HL-60 (cell line): ENCODE measurements at regions not wholly inside any gene's neighbourhood (a gene's known extent, or its start where the extent isn't known, plus 50 kb on each side); places are given as distances from the start of the nearest gene placed in this dataset.

Experiments used
- DNase-seq, 2 experiments: peaks; one replicate each; pipeline ENCODE4 v3.0.0-alpha.2; 2010 to 2020; ENCODE audit warnings: low read depth in 1 of 2, low spot score in 1 of 2
- H3K27ac ChIP-seq: fragments of 250-450 bp; sonication (Bioruptor Pico); replicated peaks from 2 replicates; pipeline ENCODE4 v1.5.1; 2020; ENCODE audit warnings: mild to moderate bottlenecking, moderate library complexity
- H3K27me3 ChIP-seq: fragments of 250-450 bp; sonication (Bioruptor Pico); 2 replicates; pipeline ENCODE4 v1.5.1; 2021; ENCODE audit warnings: mild to moderate bottlenecking, moderate library complexity; ENCODE audit not compliant: insufficient read depth, poor library complexity, severe bottlenecking
- H3K4me3 ChIP-seq: replicated peaks from 2 replicates; pipeline ENCODE4 v1.5.1; 2011; ENCODE audit warnings: mild to moderate bottlenecking, control low read depth, low read length; ENCODE audit not compliant: insufficient read depth
- GABPA ChIP-seq: IDR thresholded peaks from 2 replicates; pipeline ENCODE4 v1.6.1; 2012; ENCODE audit warnings: low read depth
- POLR2AphosphoS5 ChIP-seq: IDR thresholded peaks from 2 replicates; pipeline ENCODE4 v1.6.1; 2012; ENCODE audit warnings: low read depth
- SPI1 ChIP-seq: IDR thresholded peaks from 2 replicates; pipeline ENCODE4 v1.6.1; 2012; ENCODE audit warnings: low read depth, mild to moderate bottlenecking, borderline replicate concordance
- TF ChIP-seq, protein P1 (sequence below): IDR thresholded peaks from one replicate; pipeline ENCODE4 v1.5.1; 2011; ENCODE audit warnings: low read length, control low read depth, inconsistent platforms; ENCODE audit not compliant: insufficient read depth
- TF ChIP-seq, protein P2 (sequence below): IDR thresholded peaks from 2 replicates; pipeline ENCODE4 v1.6.1; 2012; ENCODE audit warnings: low read depth; ENCODE audit not compliant: insufficient replicate concordance

DNA sequence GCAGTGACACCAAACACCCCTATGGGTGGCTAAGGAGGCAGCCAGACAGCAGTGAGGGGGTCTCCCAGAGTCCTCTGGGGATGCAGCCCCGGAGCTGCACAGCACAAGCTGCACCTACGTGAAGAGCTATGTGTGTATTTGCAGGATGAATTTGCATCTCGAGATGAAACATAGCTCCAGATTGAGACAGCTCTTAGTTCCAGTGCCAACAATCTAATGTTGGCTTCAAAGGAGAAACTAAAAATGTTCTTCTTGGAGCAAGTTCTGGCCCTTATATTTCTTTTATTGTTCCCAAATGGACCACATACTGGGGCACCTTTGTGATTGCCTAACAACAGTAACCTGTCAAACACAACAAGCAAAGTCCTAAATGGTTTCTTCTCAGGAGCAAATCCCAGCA is 233.9 kb downstream of the SLC4A3 start:
- no peaks in the 10 kb centered on the region for H3K27me3 ChIP-seq
- H3K27ac ChIP-seq: no peak overlapping the region
- no peak for DNase-seq
- H3K4me3 ChIP-seq: no peak overlapping the region
- no peak for TF ChIP-seq SPI1
- TF ChIP-seq, protein P1, sequence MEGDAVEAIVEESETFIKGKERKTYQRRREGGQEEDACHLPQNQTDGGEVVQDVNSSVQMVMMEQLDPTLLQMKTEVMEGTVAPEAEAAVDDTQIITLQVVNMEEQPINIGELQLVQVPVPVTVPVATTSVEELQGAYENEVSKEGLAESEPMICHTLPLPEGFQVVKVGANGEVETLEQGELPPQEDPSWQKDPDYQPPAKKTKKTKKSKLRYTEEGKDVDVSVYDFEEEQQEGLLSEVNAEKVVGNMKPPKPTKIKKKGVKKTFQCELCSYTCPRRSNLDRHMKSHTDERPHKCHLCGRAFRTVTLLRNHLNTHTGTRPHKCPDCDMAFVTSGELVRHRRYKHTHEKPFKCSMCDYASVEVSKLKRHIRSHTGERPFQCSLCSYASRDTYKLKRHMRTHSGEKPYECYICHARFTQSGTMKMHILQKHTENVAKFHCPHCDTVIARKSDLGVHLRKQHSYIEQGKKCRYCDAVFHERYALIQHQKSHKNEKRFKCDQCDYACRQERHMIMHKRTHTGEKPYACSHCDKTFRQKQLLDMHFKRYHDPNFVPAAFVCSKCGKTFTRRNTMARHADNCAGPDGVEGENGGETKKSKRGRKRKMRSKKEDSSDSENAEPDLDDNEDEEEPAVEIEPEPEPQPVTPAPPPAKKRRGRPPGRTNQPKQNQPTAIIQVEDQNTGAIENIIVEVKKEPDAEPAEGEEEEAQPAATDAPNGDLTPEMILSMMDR: no peak
- TF ChIP-seq, protein P2, sequence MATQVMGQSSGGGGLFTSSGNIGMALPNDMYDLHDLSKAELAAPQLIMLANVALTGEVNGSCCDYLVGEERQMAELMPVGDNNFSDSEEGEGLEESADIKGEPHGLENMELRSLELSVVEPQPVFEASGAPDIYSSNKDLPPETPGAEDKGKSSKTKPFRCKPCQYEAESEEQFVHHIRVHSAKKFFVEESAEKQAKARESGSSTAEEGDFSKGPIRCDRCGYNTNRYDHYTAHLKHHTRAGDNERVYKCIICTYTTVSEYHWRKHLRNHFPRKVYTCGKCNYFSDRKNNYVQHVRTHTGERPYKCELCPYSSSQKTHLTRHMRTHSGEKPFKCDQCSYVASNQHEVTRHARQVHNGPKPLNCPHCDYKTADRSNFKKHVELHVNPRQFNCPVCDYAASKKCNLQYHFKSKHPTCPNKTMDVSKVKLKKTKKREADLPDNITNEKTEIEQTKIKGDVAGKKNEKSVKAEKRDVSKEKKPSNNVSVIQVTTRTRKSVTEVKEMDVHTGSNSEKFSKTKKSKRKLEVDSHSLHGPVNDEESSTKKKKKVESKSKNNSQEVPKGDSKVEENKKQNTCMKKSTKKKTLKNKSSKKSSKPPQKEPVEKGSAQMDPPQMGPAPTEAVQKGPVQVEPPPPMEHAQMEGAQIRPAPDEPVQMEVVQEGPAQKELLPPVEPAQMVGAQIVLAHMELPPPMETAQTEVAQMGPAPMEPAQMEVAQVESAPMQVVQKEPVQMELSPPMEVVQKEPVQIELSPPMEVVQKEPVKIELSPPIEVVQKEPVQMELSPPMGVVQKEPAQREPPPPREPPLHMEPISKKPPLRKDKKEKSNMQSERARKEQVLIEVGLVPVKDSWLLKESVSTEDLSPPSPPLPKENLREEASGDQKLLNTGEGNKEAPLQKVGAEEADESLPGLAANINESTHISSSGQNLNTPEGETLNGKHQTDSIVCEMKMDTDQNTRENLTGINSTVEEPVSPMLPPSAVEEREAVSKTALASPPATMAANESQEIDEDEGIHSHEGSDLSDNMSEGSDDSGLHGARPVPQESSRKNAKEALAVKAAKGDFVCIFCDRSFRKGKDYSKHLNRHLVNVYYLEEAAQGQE: no peak
- TF ChIP-seq POLR2AphosphoS5: no peak
- no peak for TF ChIP-seq GABPA

DNA sequence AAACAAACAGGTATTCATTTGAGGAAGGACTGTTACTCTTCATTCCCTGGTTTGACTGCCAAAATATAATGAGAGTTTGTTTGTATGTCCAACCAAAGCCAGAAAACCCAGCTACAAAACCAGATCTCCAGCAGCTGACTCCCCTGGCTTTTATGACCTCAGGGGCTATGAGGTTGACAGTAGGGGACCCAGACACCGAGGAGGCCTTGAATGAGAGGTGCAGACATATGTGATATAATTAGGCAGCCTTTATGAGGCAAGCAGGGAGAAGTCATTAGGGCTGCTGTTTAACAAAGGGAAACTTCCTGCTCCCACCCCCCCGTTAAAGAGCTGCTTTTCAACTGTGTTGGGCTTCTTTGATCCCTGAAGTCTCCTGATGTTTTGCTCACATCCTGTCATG is 236.7 kb downstream of the SLC4A3 start:
- TF ChIP-seq POLR2AphosphoS5: no peak
- TF ChIP-seq, protein P1: no peak
- no peak for TF ChIP-seq GABPA
- TF ChIP-seq, protein P2: no peak
- TF ChIP-seq SPI1: no peak
- DNase-seq: no peak
- H3K27ac ChIP-seq: no peak overlapping the region
- no peaks in the 10 kb centered on the region for H3K27me3 ChIP-seq
- H3K4me3 ChIP-seq: no peak overlapping the region

DNA sequence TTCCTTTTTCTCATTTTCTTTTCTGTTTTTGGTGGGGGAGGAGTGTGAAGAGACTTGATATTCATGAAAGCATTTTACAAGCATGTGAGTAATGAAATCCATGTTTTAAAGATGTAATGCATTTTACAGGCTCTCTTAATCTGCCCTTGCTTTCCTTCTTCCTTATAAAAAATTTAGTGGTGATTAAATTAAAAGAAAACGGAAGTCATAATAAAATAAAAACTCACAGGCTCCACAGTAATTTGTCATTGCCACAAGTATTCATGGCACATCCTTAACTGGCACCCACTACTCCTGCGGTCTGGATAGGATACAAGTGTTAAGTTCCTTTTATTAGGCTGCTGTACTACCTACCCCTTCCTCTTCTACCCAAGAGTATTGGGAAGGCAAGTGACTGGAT is 241.2 kb downstream of the SLC4A3 start:
- TF ChIP-seq GABPA (no peak), POLR2AphosphoS5 (no peak), SPI1 (no peak)
- TF ChIP-seq, protein P2: no peak
- TF ChIP-seq, protein P1: no peak
- DNase-seq: no peak

More for the DNA sequence above, 241.2 kb downstream of the SLC4A3 start:
- Histone ChIP-seq H3K4me3 (no peak overlapping the region), H3K27me3 (no peaks in the 10 kb centered on the region), H3K27ac (no peak overlapping the region)
